ENCODE measurements at regions not wholly inside any gene's neighbourhood (a gene's known extent, or its start where the extent isn't known, plus 50 kb on each side); places are given as distances from the start of the nearest gene placed in this dataset.

DNA sequence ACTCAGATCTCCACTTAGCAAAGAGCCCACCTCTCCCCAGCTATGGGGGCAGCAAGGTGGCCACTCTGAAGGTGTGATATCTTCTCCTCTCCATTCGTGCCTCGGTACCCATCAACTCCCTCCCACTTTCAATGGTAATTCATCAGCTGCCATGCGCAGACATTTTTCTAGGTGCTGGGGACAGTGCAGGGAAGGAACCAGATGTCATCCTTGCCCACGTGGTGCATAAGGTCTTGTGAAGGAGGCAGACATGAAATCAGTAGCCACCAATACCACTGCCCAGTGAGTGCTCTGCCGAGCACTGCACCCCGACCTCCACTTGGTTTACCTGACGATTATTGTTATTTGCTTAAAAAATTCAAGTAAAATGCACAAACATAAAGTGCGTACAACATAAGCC, 76.3 kb upstream of the CSF3R start:
- no peak for DNase-seq (ENCODE audit: low read depth in 1 of 2, low spot score in 1 of 2)

DNA sequence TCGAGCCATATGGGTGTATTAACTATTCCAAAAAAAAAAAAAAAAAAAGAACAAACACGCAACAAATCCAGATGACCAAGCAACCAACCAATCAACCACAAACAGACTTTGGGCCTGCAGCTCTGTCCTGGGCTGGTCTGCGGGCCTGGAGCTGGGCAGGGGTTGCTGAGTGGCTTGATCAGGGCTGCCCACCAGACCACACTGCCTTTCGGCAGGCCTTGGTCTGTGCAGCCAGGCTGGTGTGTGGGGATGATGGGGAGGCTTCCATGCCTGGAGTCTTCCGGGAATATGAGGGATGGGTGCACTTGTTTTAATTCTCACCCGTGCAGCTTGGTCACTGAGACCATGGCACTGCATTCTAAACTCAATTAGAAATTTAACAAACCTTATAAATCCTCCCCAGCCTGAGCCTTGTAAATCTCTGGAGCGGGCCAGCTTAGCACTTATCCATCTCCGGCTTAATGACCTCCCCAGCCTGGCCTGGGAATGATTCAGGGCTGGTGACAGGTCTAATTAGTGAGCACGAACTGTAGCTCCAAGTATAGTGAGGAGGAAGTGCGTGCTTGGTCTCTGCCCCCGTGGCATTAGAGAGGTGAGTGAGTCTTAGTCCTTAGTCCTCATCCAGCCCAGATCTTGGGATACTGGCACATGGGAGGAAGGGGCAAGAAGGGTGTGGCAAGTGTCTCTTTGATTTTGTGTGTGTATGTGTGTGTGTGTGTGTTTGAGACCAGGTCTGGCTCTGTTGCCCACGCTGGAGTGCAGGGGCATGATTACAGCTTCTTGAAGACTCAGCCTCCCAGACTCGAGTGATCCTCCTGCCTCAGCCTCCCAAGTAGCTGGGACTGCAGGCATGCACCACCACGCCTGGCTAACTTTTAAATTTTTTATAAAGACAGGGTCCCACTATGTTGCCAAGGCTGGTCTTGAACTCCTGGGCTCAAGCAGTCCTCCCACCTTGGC, 74.6 kb upstream of the CSF3R start:
- DNase-seq (ENCODE audit: low read depth in 1 of 2, low spot score in 1 of 2), result no peak

DNA sequence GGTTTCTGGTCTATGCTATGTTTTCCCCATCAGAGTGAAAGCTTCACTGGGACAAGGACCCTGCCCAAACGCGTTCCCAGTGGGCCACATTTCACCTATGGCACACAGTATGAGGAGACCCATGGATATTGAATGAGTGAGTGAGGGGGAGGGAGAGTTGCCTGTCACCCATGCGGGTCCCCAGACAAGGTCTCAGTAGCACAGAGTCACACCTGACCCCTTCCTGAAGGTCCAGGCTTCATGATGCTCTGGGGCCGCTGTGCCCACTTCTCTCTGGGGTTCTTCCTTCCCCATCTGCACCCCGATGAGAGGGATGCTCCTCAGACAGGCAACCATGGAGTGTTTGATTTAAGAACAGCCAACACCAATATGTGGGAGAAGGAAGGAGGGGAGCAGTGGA, 72.3 kb upstream of the CSF3R start:
- no peak for DNase-seq (ENCODE audit: low read depth in 1 of 2, low spot score in 1 of 2)

DNA sequence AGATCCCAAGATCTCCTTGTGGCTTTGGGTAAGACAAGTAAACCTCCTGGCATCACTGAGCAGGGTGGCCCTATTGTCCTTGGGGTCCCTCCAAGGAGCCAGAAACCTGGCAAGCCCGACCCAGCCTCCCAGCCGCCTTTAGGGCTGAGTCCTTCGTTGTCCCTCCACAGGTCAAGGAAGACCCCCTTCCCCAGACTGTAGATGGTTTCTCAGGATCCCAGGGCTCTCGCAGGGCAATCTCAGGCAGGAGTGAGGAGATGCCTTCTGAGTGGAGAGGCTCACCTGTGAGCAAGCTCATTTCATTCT, 71.6 kb upstream of the CSF3R start:
- DNase-seq (ENCODE audit: low read depth in 1 of 2, low spot score in 1 of 2), result no peak

DNA sequence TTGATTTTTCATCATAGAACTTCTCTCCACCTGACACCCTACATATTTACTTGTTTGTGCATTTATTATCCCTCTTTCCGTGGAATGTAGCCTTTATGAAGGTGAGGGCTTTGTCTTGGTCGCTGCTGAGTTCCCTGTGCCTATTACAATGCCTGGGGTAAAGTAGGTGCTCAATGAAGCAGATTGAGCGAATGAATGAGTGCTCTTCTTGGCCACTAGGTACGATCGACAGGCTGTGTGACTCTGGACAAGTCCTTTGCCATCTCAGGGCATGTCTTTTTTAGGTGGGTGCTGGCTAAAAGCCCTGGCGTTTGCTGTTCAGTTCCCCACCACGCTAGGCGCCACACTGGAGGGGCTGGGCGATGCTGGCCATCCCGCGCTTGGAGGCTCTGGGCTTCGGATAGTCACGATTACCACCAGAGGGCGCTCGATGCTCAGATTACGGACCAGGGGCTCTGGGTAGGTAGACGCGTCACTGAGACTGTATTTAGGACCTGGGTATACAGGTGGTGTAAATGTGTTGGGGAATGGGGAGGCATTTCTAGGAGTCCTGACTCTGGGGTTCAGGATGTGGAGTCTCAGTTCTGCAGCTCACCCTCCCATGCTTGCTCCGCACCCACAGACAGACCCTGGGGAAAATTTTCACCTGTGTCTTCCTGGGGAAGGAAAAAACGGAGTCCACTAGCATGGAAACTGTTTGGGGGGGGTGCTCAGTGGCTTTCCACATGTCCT, 71.0 kb upstream of the CSF3R start:
- DNase-seq (ENCODE audit: low read depth in 1 of 2, low spot score in 1 of 2), result peak; percentile 37 to 48

DNA sequence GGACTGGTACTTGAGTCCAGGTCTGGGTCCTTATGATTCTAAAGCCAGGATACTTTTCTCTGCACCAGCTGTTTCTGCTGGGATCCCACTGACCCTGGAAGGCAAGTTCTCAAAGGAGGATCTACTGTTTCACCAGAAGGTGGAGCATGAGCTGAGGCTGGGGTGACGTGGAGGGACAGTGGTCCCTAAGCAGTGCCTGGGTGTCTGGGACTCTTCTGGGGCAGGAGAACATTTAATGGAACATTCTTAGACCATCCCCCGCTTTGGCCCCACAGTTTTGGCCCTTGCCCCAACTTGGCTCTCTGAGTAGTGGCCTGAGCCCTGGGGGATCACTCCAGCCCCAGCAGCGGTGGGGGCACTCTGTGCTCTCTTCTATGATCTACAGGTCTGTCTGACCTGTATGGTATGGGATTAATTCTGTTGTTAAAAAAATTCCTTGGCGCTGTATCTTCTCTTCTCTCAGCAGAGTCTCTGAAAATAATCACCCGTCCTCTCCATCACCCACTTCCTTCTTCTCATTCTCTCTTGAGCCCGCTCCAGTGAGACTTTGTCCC, 60.3 kb upstream of the CSF3R start:
- DNase-seq (ENCODE audit: low read depth in 1 of 2, low spot score in 1 of 2), result no peak

DNA sequence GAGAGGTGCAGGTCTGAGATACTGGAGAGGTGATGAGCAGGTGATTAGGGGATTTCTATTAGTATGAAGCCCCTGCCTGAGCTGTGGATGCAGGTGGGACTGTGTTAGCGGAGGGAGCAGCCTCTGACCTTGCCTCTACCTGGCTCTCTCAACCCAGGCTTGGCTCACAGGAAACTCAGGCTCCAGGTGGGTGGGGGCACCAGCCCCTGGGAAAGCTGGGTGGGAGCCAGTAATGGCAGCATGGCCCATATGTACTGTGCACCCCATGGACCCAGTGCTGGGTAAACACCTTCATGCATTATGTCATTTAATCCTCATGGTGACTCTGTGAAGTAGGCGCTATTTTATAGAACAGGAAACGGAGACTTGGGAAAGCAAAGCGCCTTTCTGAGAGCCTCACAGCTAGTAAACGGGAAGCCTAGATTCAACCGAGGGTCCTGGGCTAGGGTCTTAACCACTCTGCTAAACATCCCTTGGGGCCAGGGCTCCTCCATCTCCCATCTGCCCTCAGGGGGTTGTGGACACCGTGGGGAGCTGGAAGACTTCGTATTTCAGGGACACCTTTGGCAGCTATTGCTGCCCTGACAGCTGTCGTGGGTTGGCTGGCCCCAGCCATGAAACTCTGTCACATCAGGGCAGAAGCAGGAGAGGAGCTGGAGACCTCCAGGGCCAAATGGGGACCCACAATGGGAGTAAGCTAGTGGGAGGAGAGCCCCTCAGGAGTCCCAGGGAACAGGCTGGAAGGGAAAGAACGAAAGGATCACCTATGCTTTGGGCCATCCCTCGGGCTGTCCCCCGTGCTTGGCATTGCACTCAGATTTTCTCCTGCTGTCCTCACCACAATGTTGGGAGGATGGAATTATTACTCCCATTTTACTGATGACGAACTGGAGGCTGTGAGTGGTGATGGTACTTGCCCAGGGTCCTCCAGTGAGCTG, 59.6 kb upstream of the CSF3R start:
- DNase-seq (ENCODE audit: low read depth in 1 of 2, low spot score in 1 of 2), result no peak

DNA sequence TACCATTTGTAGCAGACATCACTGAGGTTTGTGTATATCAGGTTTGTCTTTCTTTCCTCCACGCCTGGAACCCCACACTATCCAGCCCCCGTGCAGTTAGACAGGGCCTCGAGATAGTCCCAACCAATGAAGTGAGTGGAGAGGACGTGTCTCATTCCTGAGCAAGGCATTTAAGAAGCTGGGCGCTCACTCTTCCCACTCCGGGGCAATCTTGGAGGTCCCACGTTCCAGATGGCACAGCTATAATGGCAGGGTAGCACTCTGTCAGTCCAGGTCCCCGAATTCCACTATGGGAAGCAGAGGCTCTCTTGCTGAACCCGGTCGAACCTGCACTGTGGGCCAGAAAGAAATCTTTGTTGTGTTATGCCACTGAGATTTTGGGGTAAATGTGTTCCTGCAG, 57.3 kb upstream of the CSF3R start:
- DNase-seq (ENCODE audit: low read depth in 1 of 2, low spot score in 1 of 2), result no peak

DNA sequence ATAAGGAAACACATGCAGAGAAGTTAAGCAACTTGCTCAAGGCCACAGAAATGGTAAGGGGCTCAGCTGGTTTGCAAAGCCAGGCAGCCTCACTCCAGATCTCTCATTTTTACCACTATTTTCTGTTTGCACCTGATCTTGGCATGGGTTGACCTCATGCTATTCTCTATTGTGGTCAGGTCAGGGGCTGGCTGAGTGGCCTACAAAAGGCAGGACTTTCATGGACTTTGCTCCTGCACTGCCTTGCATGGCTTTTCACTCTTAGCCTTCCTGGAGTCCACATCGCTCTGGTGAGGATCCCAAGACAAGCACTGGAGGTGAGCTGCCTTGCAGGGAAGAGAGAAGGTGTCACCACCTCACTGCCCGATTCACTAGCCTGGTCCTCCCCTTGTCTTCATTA, 56.8 kb upstream of the CSF3R start:
- no peak for DNase-seq (ENCODE audit: low read depth in 1 of 2, low spot score in 1 of 2)

DNA sequence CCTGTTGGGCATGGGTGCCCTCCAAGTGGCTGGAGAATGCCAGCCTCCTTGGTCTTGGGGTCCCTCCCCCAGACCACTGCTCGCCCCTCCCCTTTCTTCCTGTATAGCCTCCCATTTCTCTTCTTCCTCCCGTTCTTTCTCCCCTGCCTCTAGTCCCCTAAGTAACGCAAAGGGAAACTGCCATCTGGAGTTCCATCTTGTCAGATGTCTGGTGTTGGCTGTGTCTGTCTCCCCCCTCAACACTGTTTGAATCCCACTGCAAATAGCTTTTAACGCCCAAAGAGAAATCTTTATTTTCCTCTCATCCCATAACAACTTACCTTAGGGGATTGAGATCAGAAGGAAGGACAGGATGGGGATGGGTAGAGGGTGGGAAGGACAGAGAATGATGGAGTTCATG, 55.3 kb upstream of the CSF3R start:
- no peak for DNase-seq (ENCODE audit: low read depth in 1 of 2, low spot score in 1 of 2)

DNA sequence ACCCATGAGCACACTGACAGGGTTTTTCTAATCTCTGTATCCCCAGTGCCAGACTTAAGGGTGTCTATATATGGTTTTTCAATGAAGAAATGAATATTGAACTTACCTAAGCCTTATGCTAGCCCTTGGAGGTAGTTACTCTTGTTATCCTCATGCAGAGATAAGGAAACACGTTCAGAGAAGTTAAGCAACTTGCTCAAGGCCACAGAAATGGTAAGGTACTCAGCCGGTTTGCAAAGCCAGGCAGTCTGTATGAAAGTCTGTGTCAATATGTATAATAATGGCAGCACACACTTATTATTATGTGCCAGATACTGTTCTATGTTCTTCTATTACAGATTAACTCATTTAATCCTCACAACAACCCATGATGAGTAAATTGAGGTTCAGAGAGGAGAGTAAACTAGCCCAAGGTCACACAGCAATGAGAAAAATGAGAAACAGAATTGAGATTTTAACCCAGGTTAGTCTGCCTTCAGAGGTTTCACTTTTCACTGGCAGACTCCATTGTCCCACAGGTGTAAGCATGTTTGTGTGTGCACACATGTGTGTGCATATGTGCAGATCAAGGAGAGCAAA, 54.6 kb upstream of the CSF3R start:
- no peak for DNase-seq (ENCODE audit: low read depth in 1 of 2, low spot score in 1 of 2)

DNA sequence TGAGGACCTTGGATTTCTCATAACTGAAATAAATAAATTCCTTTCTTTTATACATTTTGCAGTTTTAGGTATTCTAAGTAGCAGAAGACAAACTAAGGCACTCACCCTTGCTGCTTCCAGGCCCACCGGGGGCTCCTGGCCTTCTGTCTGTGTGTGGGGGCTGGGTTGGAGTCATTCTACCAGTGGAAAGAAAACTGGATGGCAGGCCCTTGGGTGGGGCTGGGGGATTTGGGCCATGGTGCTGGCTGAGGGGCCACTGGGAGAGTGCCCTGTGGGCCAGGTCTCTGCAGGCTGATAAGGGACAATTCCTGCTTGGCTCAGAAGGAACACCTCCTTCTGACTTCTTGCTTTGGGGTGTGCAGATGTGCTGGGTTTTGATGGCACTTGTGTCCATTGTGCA, 54.0 kb upstream of the CSF3R start:
- DNase-seq (ENCODE audit: low read depth in 1 of 2, low spot score in 1 of 2), result no peak

DNA sequence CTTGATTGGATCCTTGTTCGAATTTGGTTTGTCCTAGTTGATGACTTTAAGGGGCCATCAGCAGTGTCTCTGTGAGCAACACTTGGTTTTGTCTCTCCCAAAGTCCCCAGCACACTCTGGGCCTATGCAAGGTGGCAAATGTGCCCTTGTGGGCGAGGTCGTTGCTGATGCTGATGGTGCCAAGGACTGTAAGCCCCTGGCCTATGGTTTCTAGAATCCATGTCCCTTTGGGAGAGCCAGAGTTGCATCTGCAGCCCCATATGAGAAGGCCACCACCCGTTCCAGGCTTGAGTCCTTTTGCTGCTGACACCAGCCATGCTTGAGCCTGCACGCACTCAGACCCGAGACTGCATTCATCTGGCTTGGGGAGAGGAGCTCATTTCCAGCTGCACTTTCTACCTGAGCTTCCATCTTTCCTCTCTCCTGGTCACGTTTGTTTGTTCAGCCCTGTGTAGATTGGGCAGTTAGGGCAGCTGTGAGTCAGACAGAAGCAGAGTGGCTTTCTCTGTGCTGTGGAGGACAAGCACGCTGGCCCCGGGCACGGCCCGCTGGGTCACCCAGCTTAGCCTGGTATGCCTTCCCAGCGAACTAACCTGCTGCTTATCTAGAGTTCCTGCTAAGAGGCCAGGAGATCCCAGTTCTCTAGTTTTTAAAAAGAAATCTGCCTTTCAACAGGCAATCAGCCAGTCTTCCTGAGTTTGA, 52.1 kb upstream of the CSF3R start:
- no peak for DNase-seq (ENCODE audit: low read depth in 1 of 2, low spot score in 1 of 2)

DNA sequence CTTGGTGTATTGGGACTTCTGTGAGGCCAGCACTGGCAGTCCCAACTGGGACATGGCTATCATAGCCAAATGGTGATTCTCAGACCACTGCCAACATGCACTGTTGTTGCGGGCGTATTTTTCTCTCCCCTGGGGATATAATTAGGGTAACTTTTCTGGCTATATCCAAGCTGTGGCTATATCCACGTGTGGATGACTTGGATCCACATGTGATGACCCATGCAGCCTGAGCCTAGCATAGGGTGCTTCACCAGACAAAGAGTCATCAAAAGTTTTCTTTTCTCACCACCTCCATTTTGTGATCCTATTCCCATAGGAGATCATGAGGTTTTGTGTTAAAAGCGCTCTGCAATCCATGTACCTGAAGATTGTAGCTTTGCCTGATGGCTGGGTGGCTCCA, 51.2 kb upstream of the CSF3R start:
- no peak for DNase-seq (ENCODE audit: low read depth in 1 of 2, low spot score in 1 of 2)

DNA sequence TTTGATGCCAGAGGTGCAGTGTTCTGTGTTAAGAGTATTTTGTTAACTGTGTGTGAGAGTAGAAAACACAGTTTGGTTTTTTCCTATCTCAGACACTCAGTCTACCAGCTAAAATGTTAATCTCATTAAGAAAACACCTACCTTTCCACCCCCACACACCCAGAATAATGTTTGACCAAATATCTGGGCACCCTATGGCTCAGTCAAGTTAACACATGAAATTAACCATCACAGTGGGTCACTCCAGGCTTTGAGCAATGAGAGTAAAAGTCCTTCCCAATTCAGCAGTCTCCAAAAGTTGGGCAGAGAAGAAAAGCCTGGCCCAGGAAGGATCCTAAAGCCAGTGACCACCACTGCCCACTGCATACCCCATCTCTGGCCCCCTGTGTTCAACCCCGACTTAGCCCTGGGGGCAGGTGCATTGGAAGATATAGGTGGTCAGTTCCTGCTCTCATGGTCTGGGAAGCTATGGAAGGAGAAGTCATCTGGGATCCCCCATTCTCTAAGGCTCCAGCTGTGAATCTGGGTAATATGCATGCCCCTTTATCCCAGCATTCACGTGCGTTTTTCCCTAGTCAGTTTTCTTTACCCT, 50.2 kb upstream of the CSF3R start:
- DNase-seq (ENCODE audit: low read depth in 1 of 2, low spot score in 1 of 2), result no peak

Data from activated T-helper 1 cell treated with anti-CD3 and anti-CD28 coated beads, Interleukin-2, amount 50 U/mL, for 16 hours (primary cell).